ENCODE measurements at regions not wholly inside any gene's neighbourhood (a gene's known extent, or its start where the extent isn't known, plus 50 kb on each side); places are given as distances from the start of the nearest gene placed in this dataset.

GRCh38 chr13:29679396-29680053 is 84.0 kb upstream of the SLC7A1 start:
- no TSS peak for BruUV-seq (replicated peaks)
- intact Hi-C loops (cut with micrococcal nuclease), result no loop called here
- peaks cover 7 to 8% of the 10 kb centered on the region in 2 experiments for H3K27me3 ChIP-seq (ENCODE audit: control insufficient read depth in 2 of 2, insufficient read depth in 2 of 2, low read length in 2 of 2)
- DNase-seq (ENCODE audit: low read depth, low spot score) (peak; percentile 87), FAIRE-seq (peak; percentile 81)
- TF ChIP-seq FOS (IDR thresholded peaks at IDR 0.05; ENCODE audit: borderline replicate concordance, insufficient read depth, low read length) (no peak), GATA2 (IDR thresholded peaks at IDR 0.05; ENCODE audit: insufficient read depth, insufficient read length, low read depth, low read length) (no peak), JUN (IDR thresholded peaks at IDR 0.05; ENCODE audit: borderline replicate concordance, insufficient read depth, insufficient read length, low read depth) (no peak), MAX (IDR thresholded peaks at IDR 0.05; ENCODE audit: insufficient read depth, insufficient read length) (no peak), POLR2AphosphoS5 (IDR thresholded peaks at IDR 0.05; ENCODE audit: insufficient read depth, low read depth, low read length) (no peak), POLR2A (IDR thresholded peaks at IDR 0.05; ENCODE audit: low read depth, low read length) (no peak), EZH2 (IDR thresholded peaks at IDR 0.05; ENCODE audit: borderline replicate concordance, low read depth, low read length, severe bottlenecking) (no peak), MYC (IDR thresholded peaks at IDR 0.05; ENCODE audit: low read depth, low read length) (no peak), CTCF (IDR thresholded peaks at IDR 0.05; ENCODE audit: extremely low read depth in 1 of 2, insufficient read depth in 1 of 2, low read depth in 1 of 2, low read length in 2 of 2) (no peak)
- H3K9me3 ChIP-seq (replicated peaks; ENCODE audit: control insufficient read depth, insufficient read depth, low read length), result no peaks in the 10 kb centered on the region
- no peaks in the 10 kb centered on the region for H3K79me2 ChIP-seq (ENCODE audit: control insufficient read depth, insufficient read depth, low read length)
- no peak overlapping the region for H3K27ac ChIP-seq (ENCODE audit: insufficient read depth, low read depth, low read length)
- no peaks in the 10 kb centered on the region for H3K9me1 ChIP-seq (replicated peaks; ENCODE audit: control insufficient read depth, extremely low read depth, insufficient read depth, low read length)
- H3K4me3 ChIP-seq (replicated peaks in 1 of 3; ENCODE audit: insufficient read depth in 1 of 3, low read depth in 1 of 3, low read length in 3 of 3), result no peak overlapping the region
- POLR2A ChIA-PET, result no interaction called here
- H3K9ac ChIP-seq (replicated peaks; ENCODE audit: extremely low read depth, insufficient read depth, low read length), result no peak overlapping the region
- H3K36me3 ChIP-seq (ENCODE audit: control insufficient read depth in 2 of 2, extremely low read depth in 1 of 2, insufficient read depth in 2 of 2, low read length in 2 of 2), result no peaks in the 10 kb centered on the region
- no peaks in the 10 kb centered on the region for H3K4me1 ChIP-seq (ENCODE audit: control insufficient read depth, extremely low read depth, insufficient read depth, low read length)
- H2AFZ ChIP-seq (ENCODE audit: low read depth, low read length), result no peak overlapping the region
- CTCF ChIA-PET, result interaction anchor here (1.3 to 2.0 kb wide), 2 partner anchors 115 to 171 kb away, joined by 3 to 11 read pairs; no protein-coding TSS in a partner anchor
- no peaks in the 10 kb centered on the region for H4K20me1 ChIP-seq (replicated peaks; ENCODE audit: control insufficient read depth, extremely low read depth, insufficient read depth, low read length)
- no peak overlapping the region for H3K4me2 ChIP-seq (ENCODE audit: insufficient read depth, low read length)
- dilution Hi-C loops (cut with MboI; ENCODE audit: extremely low pct_ligation_motif_present, low sequenced_read_pairs), result no loop called here
